ENCODE measurements at regions not wholly inside any gene's neighbourhood (a gene's known extent, or its start where the extent isn't known, plus 50 kb on each side); places are given as distances from the start of the nearest gene placed in this dataset.

DNA sequence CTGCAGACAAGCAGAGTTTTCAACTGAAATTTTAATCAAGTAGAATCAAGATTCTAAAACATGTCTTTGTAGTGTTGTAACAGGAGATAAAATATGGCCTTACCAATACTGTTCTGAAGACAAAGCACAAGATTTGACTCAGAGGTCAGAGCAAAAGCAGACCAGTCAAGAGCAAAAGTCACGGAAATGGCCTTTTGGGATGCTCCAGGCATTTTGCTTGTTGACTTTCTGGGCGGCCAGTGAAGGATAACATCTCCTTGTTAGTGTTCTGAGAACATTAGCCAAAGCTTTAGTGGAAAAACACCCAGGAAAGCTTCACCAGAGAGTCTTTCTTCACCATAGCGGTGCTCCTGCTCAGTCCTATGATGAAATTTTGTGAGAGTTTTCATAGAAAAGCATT is 590.6 kb downstream of the ARL4A start:
- TF ChIP-seq NFIC (IDR thresholded peaks at IDR 0.05) (no peak), EP300 (IDR thresholded peaks at IDR 0.05; ENCODE audit: borderline replicate concordance) (no peak), RAD21 (IDR thresholded peaks at IDR 0.05; ENCODE audit: low read depth) (no peak), TEAD4 (IDR thresholded peaks at IDR 0.05) (no peak), TCF12 (IDR thresholded peaks at IDR 0.05; ENCODE audit: low read depth) (no peak), ZBTB7A (IDR thresholded peaks at IDR 0.05; ENCODE audit: low read depth) (no peak), FOXM1 (IDR thresholded peaks at IDR 0.05; ENCODE audit: borderline replicate concordance, low read depth) (no peak), CEBPB (IDR thresholded peaks at IDR 0.05) (no peak), MAX (IDR thresholded peaks at IDR 0.05) (no peak), REST (IDR thresholded peaks at IDR 0.05; ENCODE audit: low read depth) (no peak), YY1 (IDR thresholded peaks at IDR 0.05; ENCODE audit: low read depth) (no peak), EGR1 (IDR thresholded peaks at IDR 0.05) (no peak), TAF1 (IDR thresholded peaks at IDR 0.05; ENCODE audit: low read depth) (no peak), USF1 (IDR thresholded peaks at IDR 0.05) (no peak), CREB1 (IDR thresholded peaks at IDR 0.05; ENCODE audit: low read depth) (no peak)

DNA sequence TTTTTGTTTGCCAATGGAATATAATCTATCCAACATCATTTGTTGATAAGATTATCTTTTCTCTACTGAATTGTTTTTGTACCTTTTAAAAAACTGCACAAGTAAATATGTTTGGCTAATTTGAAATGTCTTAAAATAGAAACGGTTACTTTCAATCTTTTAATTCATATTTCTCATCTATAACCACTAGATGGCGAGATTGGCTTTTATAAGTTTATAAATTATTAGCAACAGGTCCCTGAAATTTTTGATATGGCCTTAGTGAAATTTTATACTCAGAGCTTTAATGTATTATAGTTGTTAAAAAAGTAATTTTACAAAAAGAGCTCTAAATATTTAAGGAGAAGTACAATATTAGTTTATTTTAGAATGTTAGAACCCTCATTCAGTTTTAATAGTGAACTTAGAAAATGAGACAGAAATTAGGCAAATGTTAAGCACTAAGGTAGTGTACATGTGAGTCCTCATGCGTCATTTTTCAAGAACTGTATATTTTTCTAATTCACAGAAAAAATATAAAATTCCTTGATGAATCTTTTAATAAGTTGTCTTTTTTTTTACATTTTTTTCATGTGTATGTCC is 592.5 kb downstream of the ARL4A start:
- peak; percentile 45 for TF ChIP-seq RAD21 (IDR thresholded peaks at IDR 0.05; ENCODE audit: low read depth)
- no peak for TF ChIP-seq TEAD4 (IDR thresholded peaks at IDR 0.05)
- TF ChIP-seq CREB1 (IDR thresholded peaks at IDR 0.05; ENCODE audit: low read depth), result no peak
- TF ChIP-seq EGR1 (IDR thresholded peaks at IDR 0.05), result no peak

- TF ChIP-seq RAD21 (IDR thresholded peaks at IDR 0.05; ENCODE audit: low read depth) (peak; percentile 36), EGR1 (IDR thresholded peaks at IDR 0.05) (no peak), USF1 (IDR thresholded peaks at IDR 0.05) (no peak)
Observed at GRCh38 chr7:13282377-13282980, 595.0 kb downstream of the ARL4A start.

DNA sequence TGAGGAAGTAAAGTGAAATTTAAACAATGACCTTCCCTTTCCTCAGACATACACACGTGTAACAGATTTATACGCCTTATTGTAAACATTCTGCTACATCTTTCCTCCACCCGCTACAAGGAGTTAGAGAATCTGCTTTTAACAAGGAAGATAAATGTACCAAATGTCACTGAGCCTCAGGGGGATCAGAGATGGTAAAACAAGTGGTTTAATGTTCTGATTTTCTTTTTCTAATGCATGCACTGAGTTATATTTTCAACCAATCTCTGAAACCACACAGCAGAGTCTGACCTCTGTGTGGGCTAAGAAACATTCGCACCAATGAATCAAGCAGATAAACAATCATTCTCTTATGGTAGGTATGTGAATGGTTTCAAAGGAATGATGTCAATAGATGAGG is 599.5 kb downstream of the ARL4A start:
- no peak for TF ChIP-seq EP300 (IDR thresholded peaks at IDR 0.05; ENCODE audit: borderline replicate concordance)

DNA sequence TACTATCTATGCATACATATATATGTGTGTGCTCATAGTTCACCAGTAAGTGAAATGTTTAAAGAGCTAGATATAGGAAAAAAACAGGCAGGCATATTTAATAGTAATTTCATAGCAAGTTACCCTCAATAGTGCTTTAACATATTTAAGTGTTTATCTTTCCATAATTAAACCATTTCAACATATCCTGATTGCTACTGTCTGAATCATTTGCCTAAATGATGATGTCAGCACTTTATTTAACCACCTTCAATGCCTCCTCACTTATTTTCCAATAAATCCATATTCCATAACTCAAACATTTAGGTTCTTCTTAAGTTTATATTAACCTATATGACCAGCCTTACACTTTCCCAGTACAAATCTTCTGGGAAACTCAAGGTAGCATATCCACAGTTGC is 601.1 kb downstream of the ARL4A start:
- TF ChIP-seq TAF1 (IDR thresholded peaks at IDR 0.05; ENCODE audit: low read depth) (no peak), CEBPB (IDR thresholded peaks at IDR 0.05) (no peak), USF1 (IDR thresholded peaks at IDR 0.05) (no peak), CREB1 (IDR thresholded peaks at IDR 0.05; ENCODE audit: low read depth) (no peak), TEAD4 (IDR thresholded peaks at IDR 0.05) (no peak), ZBTB7A (IDR thresholded peaks at IDR 0.05; ENCODE audit: low read depth) (no peak), EP300 (IDR thresholded peaks at IDR 0.05; ENCODE audit: borderline replicate concordance) (no peak), MAX (IDR thresholded peaks at IDR 0.05) (no peak), FOXM1 (IDR thresholded peaks at IDR 0.05; ENCODE audit: borderline replicate concordance, low read depth) (no peak), RAD21 (IDR thresholded peaks at IDR 0.05; ENCODE audit: low read depth) (no peak), NFIC (IDR thresholded peaks at IDR 0.05) (no peak), EGR1 (IDR thresholded peaks at IDR 0.05) (no peak), TCF12 (IDR thresholded peaks at IDR 0.05; ENCODE audit: low read depth) (no peak), YY1 (IDR thresholded peaks at IDR 0.05; ENCODE audit: low read depth) (no peak)

- TF ChIP-seq CEBPB (IDR thresholded peaks at IDR 0.05), result no peak
- TF ChIP-seq TAF1 (IDR thresholded peaks at IDR 0.05; ENCODE audit: low read depth), result no peak
- TF ChIP-seq MAX (IDR thresholded peaks at IDR 0.05), result no peak
- no peak for TF ChIP-seq NFIC (IDR thresholded peaks at IDR 0.05)
- no peak for TF ChIP-seq FOXM1 (IDR thresholded peaks at IDR 0.05; ENCODE audit: borderline replicate concordance, low read depth)
- TF ChIP-seq EGR1 (IDR thresholded peaks at IDR 0.05), result no peak
- no peak for TF ChIP-seq ZBTB7A (IDR thresholded peaks at IDR 0.05; ENCODE audit: low read depth)
- TF ChIP-seq EP300 (IDR thresholded peaks at IDR 0.05; ENCODE audit: borderline replicate concordance), result no peak
- TF ChIP-seq USF1 (IDR thresholded peaks at IDR 0.05), result no peak
- TF ChIP-seq YY1 (IDR thresholded peaks at IDR 0.05; ENCODE audit: low read depth), result no peak
Observed at GRCh38 chr7:13290975-13291374, 603.5 kb downstream of the ARL4A start.
